Breast epithelium (tissue), 4 donors: ENCODE measurements at regions not wholly inside any gene's neighbourhood (a gene's known extent, or its start where the extent isn't known, plus 50 kb on each side); places are given as distances from the start of the nearest gene placed in this dataset.
A peak's percentile ranks its signal among the peaks of the same experiment; 100 is the strongest.

Source experiments
- DNase-seq, 2 donors: peaks; one replicate each; pipeline ENCODE4 v3.0.0-alpha.2; 2019; ENCODE audit warnings: low spot score in 2 of 2
- H3K27ac ChIP-seq, 2 donors: fragments of 200-600 bp; sonication (generic) in 1 of 2; one replicate each; pipeline ENCODE4 v1.5.1; 2016 to 2019; ENCODE audit warnings: mild to moderate bottlenecking in 1 of 2
- H3K27me3 ChIP-seq, 2 donors: fragments of 200-600 bp; sonication (generic) in 1 of 2; one replicate each; pipeline versions ENCODE4 v1.5.1 to v1.6.0; 2017 to 2019; ENCODE audit warnings: control low read depth in 1 of 2, mild to moderate bottlenecking in 1 of 2
- H3K36me3 ChIP-seq: fragments of 200-600 bp; one replicate; pipeline ENCODE4 v1.5.1; 2019
- H3K4me1 ChIP-seq, 2 donors: fragments of 200-600 bp; sonication (generic); one replicate each; pipeline ENCODE4 v1.5.1; 2016 to 2019; ENCODE audit warnings: control low read depth in 1 of 2
- H3K4me3 ChIP-seq, 3 donors: fragments of 200-600 bp; sonication (generic); 1 replicate in 2 of 3; 2 replicates in 1 of 3; pipeline ENCODE4 v1.5.1; 2016 to 2019; ENCODE audit warnings: mild to moderate bottlenecking in 3 of 3, moderate library complexity in 2 of 3
- H3K9me3 ChIP-seq, 2 donors: fragments of 200-600 bp; sonication (generic) in 1 of 2; one replicate each; pipeline ENCODE4 v1.5.1; 2016 to 2019; ENCODE audit warnings: control low read depth in 1 of 2
- CTCF ChIP-seq, 3 donors: fragments of 450-650 bp; IDR thresholded peaks; one replicate each; pipeline ENCODE4 v1.5.1; 2016 to 2017; ENCODE audit warnings: antibody characterized with exemption in 3 of 3, mild to moderate bottlenecking in 3 of 3, moderate library complexity in 3 of 3
- POLR2A ChIP-seq: fragments of 450-650 bp; IDR thresholded peaks from one replicate; pipeline ENCODE4 v1.6.1; 2016; ENCODE audit warnings: antibody characterized with exemption, mild to moderate bottlenecking, moderate library complexity
- POLR2AphosphoS5 ChIP-seq, 3 donors: sonication (generic); formaldehyde crosslinking; IDR thresholded peaks; one replicate each; pipeline ENCODE4 v1.6.1; 2017; ENCODE audit warnings: antibody characterized with exemption in 3 of 3
- intact Hi-C: fragments of 100-400 bp; cut with DNase I; formaldehyde crosslinking; loops from one replicate; pipeline ENCODE4 v1.15.1; 2023; ENCODE audit warnings: low total_unique reads

- Histone ChIP-seq H3K36me3 (no peaks in the 10 kb centered on the region), H3K9me3 (no peaks in the 10 kb centered on the region), H3K4me1 (peaks cover 4 to 7% of the 10 kb centered on the region in 2 donors), H3K4me3 (no peak overlapping the region), H3K27me3 (no peaks in the 10 kb centered on the region), H3K27ac (no peak overlapping the region)
- intact Hi-C loops, result no loop called here
- no peak for TF ChIP-seq CTCF (IDR thresholded peaks at IDR 0.05)
- TF ChIP-seq POLR2A, result no peak
- TF ChIP-seq POLR2AphosphoS5 (IDR thresholded peaks at IDR 0.05), result no peak
- no peak for DNase-seq
These were observed 122.0 kb upstream of the TMEM170B start for GRCh38 chr6:11415557-11415956.

- TF ChIP-seq CTCF (IDR thresholded peaks at IDR 0.05) (no peak), POLR2AphosphoS5 (IDR thresholded peaks at IDR 0.05) (peak in 1 of 3 donors; percentile 56)
- Histone ChIP-seq H3K4me3 (no peak overlapping the region), H3K9me3 (no peaks in the 10 kb centered on the region), H3K27me3 (no peaks in the 10 kb centered on the region), H3K27ac (peak overlapping the region; percentile 8 to 55), H3K36me3 (no peaks in the 10 kb centered on the region), H3K4me1 (peaks cover 4 to 8% of the 10 kb centered on the region in 2 donors)
- intact Hi-C loops, result no loop called here
- peak in 1 of 2 donors; percentile 71 for DNase-seq
These were observed 123.2 kb upstream of the TMEM170B start for GRCh38 chr6:11414176-11414963.

GRCh38 chr6:11413728-11414127, 123.8 kb upstream of the TMEM170B start:
- no peaks in the 10 kb centered on the region for H3K36me3 ChIP-seq
- H3K9me3 ChIP-seq, result no peaks in the 10 kb centered on the region
- intact Hi-C loops, result no loop called here
- no peak for DNase-seq
- H3K27ac ChIP-seq, result no peak overlapping the region
- H3K27me3 ChIP-seq, result no peaks in the 10 kb centered on the region
- no peak for TF ChIP-seq CTCF (IDR thresholded peaks at IDR 0.05)
- no peak for TF ChIP-seq POLR2A
- no peak for TF ChIP-seq POLR2AphosphoS5 (IDR thresholded peaks at IDR 0.05)
- H3K4me1 ChIP-seq, result peaks cover 4 to 8% of the 10 kb centered on the region in 2 donors
- H3K4me3 ChIP-seq, result no peak overlapping the region

GRCh38 chr6:11413117-11413687, 124.3 kb upstream of the TMEM170B start:
- Histone ChIP-seq H3K4me3 (no peak overlapping the region), H3K9me3 (no peaks in the 10 kb centered on the region), H3K4me1 (peaks cover 4 to 8% of the 10 kb centered on the region in 2 donors), H3K36me3 (no peaks in the 10 kb centered on the region), H3K27ac (no peak overlapping the region), H3K27me3 (no peaks in the 10 kb centered on the region)
- no peak for DNase-seq
- TF ChIP-seq POLR2A (no peak), CTCF (IDR thresholded peaks at IDR 0.05) (no peak), POLR2AphosphoS5 (IDR thresholded peaks at IDR 0.05) (no peak)
- intact Hi-C loops, result no loop called here

GRCh38 chr6:11412616-11413015, 124.9 kb upstream of the TMEM170B start:
- no peak overlapping the region for H3K4me3 ChIP-seq
- TF ChIP-seq CTCF (IDR thresholded peaks at IDR 0.05) (no peak), POLR2AphosphoS5 (IDR thresholded peaks at IDR 0.05) (no peak), POLR2A (no peak)
- H3K4me1 ChIP-seq, result peaks cover 4 to 8% of the 10 kb centered on the region in 2 donors
- peak overlapping the region in 1 of 2 donors; percentile 69 for H3K27ac ChIP-seq
- H3K36me3 ChIP-seq, result no peaks in the 10 kb centered on the region
- DNase-seq, result no peak
- intact Hi-C loops, result no loop called here
- H3K9me3 ChIP-seq, result no peaks in the 10 kb centered on the region
- no peaks in the 10 kb centered on the region for H3K27me3 ChIP-seq
